OCI-LY1 (cell line): ENCODE measurements at regions not wholly inside any gene's neighbourhood (a gene's known extent, or its start where the extent isn't known, plus 50 kb on each side); places are given as distances from the start of the nearest gene placed in this dataset.

ENCODE experiments used
- EZH2 ChIP-seq: fragments of 200-600 bp; sonication (generic), shearing (Covaris generic); IDR thresholded peaks from 2 replicates; pipeline ENCODE4 v1.8.0; 2017; ENCODE audit warnings: borderline replicate concordance, mixed run types, mild to moderate bottlenecking, antibody characterized with exemption, low read length, moderate library complexity, mixed read lengths
- TF ChIP-seq, protein P1 (sequence below): fragments of 200-600 bp; sonication (generic), shearing (Covaris generic); IDR thresholded peaks from 2 replicates; pipeline ENCODE4 v1.5.1; 2017; ENCODE audit warnings: mild to moderate bottlenecking, antibody characterized with exemption, low read length, moderate library complexity, mixed read lengths

DNA sequence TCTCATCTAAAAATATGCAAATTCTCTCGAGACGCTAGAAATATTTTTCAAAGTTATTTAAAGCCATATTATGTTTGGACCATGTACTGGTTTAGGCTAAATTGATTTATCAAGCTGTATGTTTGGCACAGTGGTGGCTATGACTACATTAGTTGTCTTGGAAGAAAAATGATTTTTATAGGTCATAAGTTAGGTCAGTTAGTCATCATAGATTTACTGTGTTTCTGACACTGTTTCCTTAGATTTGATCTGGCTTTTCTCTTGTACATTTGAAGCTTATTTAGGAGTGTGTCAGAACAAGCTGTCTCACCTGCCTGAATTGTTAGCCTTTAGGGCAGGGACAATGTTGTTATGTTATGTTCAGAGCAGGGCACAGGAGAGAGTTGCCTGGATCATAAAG lies 161.1 kb upstream of the FBXO33 start:
- TF ChIP-seq, protein P1, sequence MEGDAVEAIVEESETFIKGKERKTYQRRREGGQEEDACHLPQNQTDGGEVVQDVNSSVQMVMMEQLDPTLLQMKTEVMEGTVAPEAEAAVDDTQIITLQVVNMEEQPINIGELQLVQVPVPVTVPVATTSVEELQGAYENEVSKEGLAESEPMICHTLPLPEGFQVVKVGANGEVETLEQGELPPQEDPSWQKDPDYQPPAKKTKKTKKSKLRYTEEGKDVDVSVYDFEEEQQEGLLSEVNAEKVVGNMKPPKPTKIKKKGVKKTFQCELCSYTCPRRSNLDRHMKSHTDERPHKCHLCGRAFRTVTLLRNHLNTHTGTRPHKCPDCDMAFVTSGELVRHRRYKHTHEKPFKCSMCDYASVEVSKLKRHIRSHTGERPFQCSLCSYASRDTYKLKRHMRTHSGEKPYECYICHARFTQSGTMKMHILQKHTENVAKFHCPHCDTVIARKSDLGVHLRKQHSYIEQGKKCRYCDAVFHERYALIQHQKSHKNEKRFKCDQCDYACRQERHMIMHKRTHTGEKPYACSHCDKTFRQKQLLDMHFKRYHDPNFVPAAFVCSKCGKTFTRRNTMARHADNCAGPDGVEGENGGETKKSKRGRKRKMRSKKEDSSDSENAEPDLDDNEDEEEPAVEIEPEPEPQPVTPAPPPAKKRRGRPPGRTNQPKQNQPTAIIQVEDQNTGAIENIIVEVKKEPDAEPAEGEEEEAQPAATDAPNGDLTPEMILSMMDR = no peak
- TF ChIP-seq EZH2 = no peak
